K562 (cell line): ENCODE measurements at regions not wholly inside any gene's neighbourhood (a gene's known extent, or its start where the extent isn't known, plus 50 kb on each side); places are given as distances from the start of the nearest gene placed in this dataset.

Experiments used
- ATAC-seq: fragments of 200-7000 bp; cut with Tn5 transposase; 3 replicates; pipeline ENCODE4 v1.9.1; 2020; ENCODE audit warnings: moderate library complexity
- BruUV-seq: library from RNA; stranded (reverse); fragments of 400-500 nt; replicated peaks from 2 replicates; lab custom pipeline; 2021; lab: Mats Ljungman, UMichigan
- CTCF ChIA-PET: fragments of 300-600 bp; formaldehyde crosslinking; extraction: SDS; loops from one replicate; lab custom pipeline; 2021; ENCODE audit warnings: low intra/inter-chr PET ratio; lab: Yijun Ruan, JAX
- POLR2A ChIA-PET: fragments of 300-600, 350-650 bp; sonication (Branson Sonifier 250); formaldehyde crosslinking; extraction: SDS; loops from one replicate; lab custom pipeline; 2021; ENCODE audit warnings: antibody characterized with exemption, inconsistent platforms; lab: Yijun Ruan, JAX
- DNase-seq, 4 experiments: peaks; one replicate each; pipeline versions ENCODE4 v3.0.0 to v3.0.0-alpha.2; 2011 to 2018; ENCODE audit warnings: low spot score in 3 of 4, mixed read lengths in 3 of 4; ENCODE audit errors: extremely low read depth in 1 of 4
- FAIRE-seq: peaks from 2 replicates; lab custom pipeline; 2011; peaks lifted over from hg19 to GRCh38; lab: Jason Lieb, UNC
- H2AFZ ChIP-seq: 2 replicates; pipeline ENCODE4 v1.6.0; 2011; ENCODE audit warnings: low read depth, low read length, control low read depth, inconsistent platforms
- H3K27ac ChIP-seq: fragments of 200-600 bp; 3 replicates; pipeline ENCODE4 v1.8.0; 2011; ENCODE audit warnings: low read depth, mild to moderate bottlenecking, control low read depth, inconsistent platforms, low read length, moderate library complexity, mixed read lengths; ENCODE audit errors: extremely low read depth
- H3K27me3 ChIP-seq, 2 experiments: fragments of 300-600 bp in 1 of 2; 2 replicates in 1 of 2; 3 replicates in 1 of 2; pipeline versions ENCODE4 v1.6.0 to v1.8.0; 2011; ENCODE audit warnings: inconsistent platforms in 2 of 2, low read length in 2 of 2, mild to moderate bottlenecking in 1 of 2, mixed read lengths in 1 of 2, moderate library complexity in 1 of 2; ENCODE audit not compliant: control insufficient read depth in 2 of 2, insufficient read depth in 2 of 2
- H3K36me3 ChIP-seq: fragments of 300-600 bp; 3 replicates; pipeline ENCODE4 v1.8.0; 2011; ENCODE audit warnings: mild to moderate bottlenecking, low read length, inconsistent platforms; ENCODE audit not compliant: control insufficient read depth, insufficient read depth
- H3K4me1 ChIP-seq, 2 experiments: fragments of 200-600 bp in 1 of 2; replicated peaks in 1 of 2; 2 replicates in 1 of 2; 3 replicates in 1 of 2; pipeline versions ENCODE4 v1.5.1 to v1.8.0; 2011; ENCODE audit warnings: inconsistent platforms in 2 of 2, low read length in 2 of 2, mild to moderate bottlenecking in 1 of 2, mixed read lengths in 1 of 2, moderate library complexity in 1 of 2; ENCODE audit not compliant: control insufficient read depth in 2 of 2, insufficient read depth in 2 of 2
- H3K4me2 ChIP-seq: 2 replicates; pipeline ENCODE4 v1.6.1; 2011; ENCODE audit warnings: low read length, control low read depth, inconsistent platforms, mixed read lengths; ENCODE audit not compliant: insufficient read depth
- H3K4me3 ChIP-seq: fragments of 200-600 bp; sonication (generic), shearing (Covaris generic); 2 replicates; pipeline ENCODE4 v1.5.1; 2016; ENCODE audit warnings: control low read depth, inconsistent platforms
- H3K79me2 ChIP-seq: fragments of 200-600 bp; 3 replicates; pipeline ENCODE4 v1.8.0; 2011; ENCODE audit warnings: low read length, inconsistent platforms; ENCODE audit not compliant: control insufficient read depth, insufficient read depth
- H3K9ac ChIP-seq, 2 experiments: 2 replicates each; pipeline versions ENCODE4 v1.6.0 to v1.6.1; 2011; ENCODE audit warnings: low read depth in 2 of 2, low read length in 2 of 2, control low read depth in 1 of 2, inconsistent platforms in 1 of 2, mild to moderate bottlenecking in 1 of 2, mixed read lengths in 1 of 2; ENCODE audit not compliant: insufficient read depth in 1 of 2
- H3K9me1 ChIP-seq: one replicate; pipeline ENCODE4 v1.6.0; 2011; ENCODE audit warnings: inconsistent platforms, mild to moderate bottlenecking, low read length, moderate library complexity; ENCODE audit not compliant: control insufficient read depth, insufficient read depth
- H3K9me3 ChIP-seq: replicated peaks from 2 replicates; pipeline ENCODE4 v1.5.1; 2011; ENCODE audit warnings: low read depth, low read length, inconsistent platforms; ENCODE audit not compliant: control insufficient read depth, insufficient read depth
- H4K20me1 ChIP-seq: replicated peaks from 2 replicates; pipeline ENCODE4 v1.6.1; 2011; ENCODE audit warnings: low read length, inconsistent platforms, mixed read lengths; ENCODE audit not compliant: control insufficient read depth, insufficient read depth
- BCLAF1 ChIP-seq, 2 experiments: fragments of 450-650 bp in 1 of 2; IDR thresholded peaks; 2 replicates each; pipeline ENCODE4 v1.6.1; 2011 to 2017; ENCODE audit warnings: low read depth in 2 of 2, antibody characterized with exemption in 1 of 2, borderline replicate concordance in 1 of 2, low read length in 1 of 2, mild to moderate bottlenecking in 1 of 2, mixed read lengths in 1 of 2; ENCODE audit not compliant: control insufficient read depth in 1 of 2
- ELK1 ChIP-seq: sonication (generic); formaldehyde crosslinking; IDR thresholded peaks from 2 replicates; pipeline ENCODE4 v1.8.1; 2022; ENCODE audit warnings: missing genetic modification reagents
- FIP1L1 ChIP-seq: fragments of 200-400 bp; formaldehyde crosslinking; IDR thresholded peaks from 2 replicates; pipeline ENCODE4 v1.6.1; 2018; ENCODE audit warnings: mild to moderate bottlenecking, low read depth, low read length; ENCODE audit not compliant: poor library complexity, severe bottlenecking
- GATA2 ChIP-seq: sonication (generic); formaldehyde crosslinking; IDR thresholded peaks from 2 replicates; pipeline ENCODE4 v1.4.0; 2020; ENCODE audit warnings: mild to moderate bottlenecking, missing genetic modification reagents
- TAL1 ChIP-seq: fragments of 450-650 bp; IDR thresholded peaks from 2 replicates; pipeline ENCODE4 v1.6.1; 2016; ENCODE audit warnings: mild to moderate bottlenecking
- TBP ChIP-seq: optimal IDR thresholded peaks from 2 replicates; pipeline ENCODE3; 2011; ENCODE audit warnings: low read depth, low read length, improper control_type of control experiment
- ZBTB43 ChIP-seq: sonication (generic); formaldehyde crosslinking; IDR thresholded peaks from 2 replicates; pipeline ENCODE4 v1.8.0; 2023; ENCODE audit warnings: mild to moderate bottlenecking, missing genetic modification reagents
- ZEB2 ChIP-seq: fragments of 450-650 bp; IDR thresholded peaks from 2 replicates; pipeline ENCODE4 v1.6.1; 2016
- ZFP36 ChIP-seq: fragments of 150-350 bp; IDR thresholded peaks from 2 replicates; pipeline ENCODE4 v1.6.1; 2018; ENCODE audit warnings: low read length, low read depth; ENCODE audit not compliant: partially characterized antibody
- ZNF175 ChIP-seq: fragments of 200-800 bp; sonication (Bioruptor generic); IDR thresholded peaks from 2 replicates; pipeline ENCODE4 v1.6.1; 2016; ENCODE audit warnings: low read depth, mild to moderate bottlenecking, missing genetic modification characterization, missing compliant biosample characterization
- ZNF253 ChIP-seq: fragments of 250-450 bp; sonication (Bioruptor Pico); conservative IDR thresholded peaks from 2 replicates; pipeline ENCODE4 v1.6.1; 2021; ENCODE audit warnings: mild to moderate bottlenecking
- ZNF354B ChIP-seq: fragments of 250-450 bp; sonication (Bioruptor Pico); IDR thresholded peaks from 2 replicates; pipeline ENCODE4 v1.4.0; 2020
- ZNF699 ChIP-seq: fragments of 250-450 bp; sonication (Bioruptor Pico); IDR thresholded peaks from 2 replicates; pipeline ENCODE4 v1.8.0; 2021; ENCODE audit warnings: mild to moderate bottlenecking, moderate library complexity; ENCODE audit not compliant: insufficient replicate concordance
- WGBS: fragments of 100-300 bp; shearing (Covaris generic); methylation state at CpG from one replicate; pipeline ENCODE4 v1.1.6; 2016; ENCODE audit warnings: low coverage, mixed read lengths; ENCODE audit not compliant: insufficient coverage; ENCODE audit errors: missing lambda C conversion rate; 5-methylcytosine and 5-hydroxymethylcytosine counted together
- in situ Hi-C: fragments of 300-500 bp; cut with MboI; formaldehyde crosslinking; loops from 4 replicates; pipeline ENCODE4 v1.15.0; 2018; ENCODE audit warnings: inconsistent platforms, mixed read lengths
- intact Hi-C: fragments of 100-400 bp; cut with micrococcal nuclease; formaldehyde crosslinking; loops from 2 replicates; pipeline ENCODE4 v1.14.2; 2022
- TF ChIP-seq, protein P1 (sequence below): fragments of 200-800 bp; sonication (Bioruptor generic); IDR thresholded peaks from 2 replicates; pipeline ENCODE4 v1.6.1; 2017; ENCODE audit warnings: missing genetic modification characterization, missing compliant biosample characterization
- TF ChIP-seq, protein P2 (sequence below), 2 experiments: IDR thresholded peaks; 2 replicates each; pipeline ENCODE4 v1.6.1; 2011; ENCODE audit warnings: borderline replicate concordance in 1 of 2, control low read depth in 1 of 2, low read depth in 1 of 2, low read length in 1 of 2, mild to moderate bottlenecking in 1 of 2, mixed read lengths in 1 of 2, moderate library complexity in 1 of 2; ENCODE audit not compliant: insufficient read depth in 1 of 2, insufficient read length in 1 of 2, poor library complexity in 1 of 2, severe bottlenecking in 1 of 2; ENCODE audit errors: extremely low read depth in 1 of 2

GRCh38 chr6:113649276-113649675 is 207.9 kb upstream of the MARCKS start:
- no peak for DNase-seq
- intact Hi-C loops: no loop called here
- Histone ChIP-seq H3K9me1 (no peaks in the 10 kb centered on the region), H3K36me3 (no peaks in the 10 kb centered on the region), H3K4me3 (no peak overlapping the region), H3K4me1 (no peaks in the 10 kb centered on the region), H3K79me2 (no peaks in the 10 kb centered on the region), H2AFZ (no peak overlapping the region), H3K27ac (no peak overlapping the region), H3K9me3 (no peaks in the 10 kb centered on the region), H4K20me1 (no peaks in the 10 kb centered on the region), H3K27me3 (no peaks in the 10 kb centered on the region; a peak in 1 of 5 replicates), H3K9ac (no peak overlapping the region), H3K4me2 (no peak overlapping the region)
- 0% methylated on average over 6 of the region's 6 CpGs for WGBS
- BruUV-seq: no TSS peak
- CTCF ChIA-PET: no interaction called here
- ATAC-seq: no peak
- no peak for FAIRE-seq
- in situ Hi-C loops: no loop called here
- POLR2A ChIA-PET: interaction anchor here (0.7 kb wide), 1 partner anchor 85 kb away, joined by 3 read pairs; no protein-coding TSS in a partner anchor
- TF ChIP-seq, protein P1, sequence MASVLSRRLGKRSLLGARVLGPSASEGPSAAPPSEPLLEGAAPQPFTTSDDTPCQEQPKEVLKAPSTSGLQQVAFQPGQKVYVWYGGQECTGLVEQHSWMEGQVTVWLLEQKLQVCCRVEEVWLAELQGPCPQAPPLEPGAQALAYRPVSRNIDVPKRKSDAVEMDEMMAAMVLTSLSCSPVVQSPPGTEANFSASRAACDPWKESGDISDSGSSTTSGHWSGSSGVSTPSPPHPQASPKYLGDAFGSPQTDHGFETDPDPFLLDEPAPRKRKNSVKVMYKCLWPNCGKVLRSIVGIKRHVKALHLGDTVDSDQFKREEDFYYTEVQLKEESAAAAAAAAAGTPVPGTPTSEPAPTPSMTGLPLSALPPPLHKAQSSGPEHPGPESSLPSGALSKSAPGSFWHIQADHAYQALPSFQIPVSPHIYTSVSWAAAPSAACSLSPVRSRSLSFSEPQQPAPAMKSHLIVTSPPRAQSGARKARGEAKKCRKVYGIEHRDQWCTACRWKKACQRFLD (CRISPR knock-in tag): no peak
- TF ChIP-seq ELK1 (CRISPR knock-in tag) (no peak), ZNF354B (CRISPR knock-in tag) (no peak), FIP1L1 (no peak), ZNF253 (CRISPR knock-in tag) (no peak), ZNF175 (CRISPR knock-in tag) (no peak), ZFP36 (no peak), TBP (no peak), ZNF699 (CRISPR knock-in tag) (no peak), BCLAF1 (IDR thresholded peaks at IDR 0.05; ENCODE audit: borderline replicate concordance in 1 of 2, control insufficient read depth in 1 of 2, low read depth in 2 of 2, low read length in 1 of 2) (no peak), ZBTB43 (no peak), ZEB2 (no peak), TAL1 (no peak), GATA2 (CRISPR knock-in tag) (no peak)
- TF ChIP-seq, protein P2, sequence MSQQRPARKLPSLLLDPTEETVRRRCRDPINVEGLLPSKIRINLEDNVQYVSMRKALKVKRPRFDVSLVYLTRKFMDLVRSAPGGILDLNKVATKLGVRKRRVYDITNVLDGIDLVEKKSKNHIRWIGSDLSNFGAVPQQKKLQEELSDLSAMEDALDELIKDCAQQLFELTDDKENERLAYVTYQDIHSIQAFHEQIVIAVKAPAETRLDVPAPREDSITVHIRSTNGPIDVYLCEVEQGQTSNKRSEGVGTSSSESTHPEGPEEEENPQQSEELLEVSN (IDR thresholded peaks at IDR 0.05; ENCODE audit: borderline replicate concordance in 1 of 2, extremely low read depth in 1 of 2, insufficient read depth in 1 of 2, insufficient read length in 1 of 2, low read depth in 1 of 2, low read length in 1 of 2, poor library complexity in 1 of 2, severe bottlenecking in 1 of 2): no peak
